ENCODE measurements at regions not wholly inside any gene's neighbourhood (a gene's known extent, or its start where the extent isn't known, plus 50 kb on each side); places are given as distances from the start of the nearest gene placed in this dataset.

DNA sequence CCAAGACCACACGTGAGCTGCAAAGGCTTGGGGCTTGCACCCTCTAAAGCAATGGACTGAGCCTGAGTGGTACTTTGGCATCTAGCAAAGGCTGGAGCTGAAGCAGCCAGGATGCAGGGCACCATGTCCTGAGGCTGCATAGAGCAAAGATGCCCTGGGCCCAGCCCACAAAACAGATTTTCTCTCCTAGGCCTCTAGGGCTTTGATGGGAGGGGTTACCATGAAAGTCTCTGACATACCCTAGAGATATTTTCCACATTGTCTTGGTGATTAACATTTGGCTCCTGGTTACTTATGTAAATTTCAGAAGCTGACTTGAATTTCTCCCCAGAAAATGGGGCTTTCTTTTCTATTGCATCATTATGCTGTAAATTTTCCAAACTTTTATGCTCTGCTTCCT lies 438.3 kb downstream of the SLC16A7 start:
- no peak for FAIRE-seq
- DNase-seq (ENCODE audit: insufficient read length, low spot score) = no peak

DNA sequence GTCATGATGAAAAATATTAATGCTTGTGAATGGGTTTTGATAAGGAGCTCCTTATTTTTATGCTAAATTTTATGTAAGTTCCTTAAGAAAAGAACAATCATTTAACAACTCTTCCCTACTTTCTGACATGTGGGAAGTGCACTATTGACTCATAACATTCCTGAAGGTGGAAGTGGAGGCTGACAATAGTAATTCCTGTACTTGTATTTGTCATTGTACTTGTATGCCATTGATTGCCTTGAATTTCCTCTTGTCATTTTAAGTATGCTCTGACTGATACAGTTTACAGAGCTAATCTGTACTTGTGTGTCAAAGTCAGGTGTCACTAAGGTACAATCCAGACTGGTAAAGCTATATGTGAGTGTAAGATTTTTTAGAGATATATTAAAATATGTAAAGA lies 440.0 kb downstream of the SLC16A7 start:
- no peak for DNase-seq (ENCODE audit: insufficient read length, low spot score)
- no peak for FAIRE-seq

DNA sequence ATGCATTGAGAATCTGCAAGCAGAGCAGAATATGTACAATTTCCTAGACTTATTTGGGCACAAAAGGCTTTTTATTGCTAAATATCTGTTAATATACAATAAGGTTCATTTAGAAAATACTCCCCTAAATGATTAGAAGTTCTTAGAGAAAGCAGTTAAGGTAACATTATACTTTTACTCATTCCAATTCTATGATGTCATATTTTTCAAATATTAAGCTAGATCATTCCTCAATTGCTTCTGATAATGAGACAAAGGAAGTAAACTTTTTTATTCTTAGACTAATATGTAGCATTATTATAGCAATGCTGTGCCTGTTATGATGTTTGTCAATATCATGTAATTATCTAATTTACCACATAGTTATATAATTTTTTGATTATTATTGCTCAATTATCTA lies 447.0 kb downstream of the SLC16A7 start:
- FAIRE-seq (no peak), DNase-seq (ENCODE audit: insufficient read length, low spot score) (no peak)

- FAIRE-seq (no peak), DNase-seq (ENCODE audit: insufficient read length, low spot score) (no peak)
Observed at GRCh38 chr12:60043236-60043635, 447.4 kb downstream of the SLC16A7 start.

DNA sequence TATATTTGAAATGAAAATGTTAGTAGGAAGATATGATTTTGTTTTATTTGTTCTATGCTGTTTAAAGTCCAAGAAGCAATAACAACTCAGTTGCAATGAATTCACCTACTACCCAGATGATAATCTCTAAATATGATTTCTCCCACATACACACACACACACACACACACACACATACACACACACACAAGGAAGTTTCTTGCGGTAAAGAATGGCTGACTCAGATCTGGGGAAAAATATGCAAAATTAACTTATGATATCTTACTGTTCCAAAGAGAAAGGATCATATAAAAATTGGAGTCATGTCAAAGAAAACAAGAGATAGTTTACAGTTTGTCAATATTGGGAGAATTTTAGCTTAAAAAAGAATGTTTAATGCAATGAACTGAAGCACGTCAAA lies 456.7 kb downstream of the SLC16A7 start:
- FAIRE-seq (no peak), DNase-seq (ENCODE audit: insufficient read length, low spot score) (no peak)

GRCh38 chr12:60059180-60059579 lies 463.4 kb downstream of the SLC16A7 start:
- DNase-seq (ENCODE audit: insufficient read length, low spot score) = no peak
- FAIRE-seq = no peak

DNA sequence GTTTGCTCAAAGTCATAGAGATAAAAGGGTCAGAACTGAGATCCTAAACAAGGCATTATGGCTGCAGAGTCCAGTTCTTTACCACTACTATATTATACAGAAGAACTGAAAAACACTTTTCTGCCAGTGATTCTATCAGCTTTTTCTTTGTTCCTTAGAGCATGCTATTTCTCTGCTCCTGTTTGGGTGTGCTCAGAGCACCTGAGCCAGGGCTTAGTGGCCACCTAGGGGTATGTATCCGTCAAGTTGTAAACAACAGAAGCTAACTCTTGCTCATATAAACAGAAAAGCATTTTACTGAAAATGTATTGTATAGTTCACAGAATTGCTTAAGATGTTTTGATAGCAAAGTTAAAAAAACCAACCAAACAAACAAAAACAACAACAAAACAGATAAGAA lies 470.8 kb downstream of the SLC16A7 start:
- FAIRE-seq (no peak), DNase-seq (ENCODE audit: insufficient read length, low spot score) (no peak)

DNA sequence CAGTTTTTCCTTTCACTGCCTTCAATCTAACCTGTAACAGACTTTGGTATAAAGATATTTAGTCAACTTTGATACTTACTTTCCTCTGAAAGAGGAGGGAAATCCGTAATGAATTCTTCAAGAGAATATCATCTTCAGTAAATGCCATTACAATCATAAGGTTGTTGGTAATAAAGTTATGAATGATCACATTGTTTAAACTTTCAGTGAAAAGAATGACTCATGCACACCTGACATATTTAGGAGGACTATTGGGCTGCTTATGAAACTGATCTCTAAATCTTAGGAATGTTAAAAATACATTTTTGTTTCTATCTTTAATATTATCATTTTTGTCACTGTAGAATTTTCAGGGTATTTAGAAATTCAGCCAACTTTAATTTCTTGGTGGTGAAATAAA lies 474.7 kb downstream of the SLC16A7 start:
- no peak for FAIRE-seq
- DNase-seq (ENCODE audit: insufficient read length, low spot score) = no peak

- DNase-seq (ENCODE audit: insufficient read length, low spot score) (no peak), FAIRE-seq (no peak)
Observed at GRCh38 chr12:60071759-60072191, 475.9 kb downstream of the SLC16A7 start.

DNA sequence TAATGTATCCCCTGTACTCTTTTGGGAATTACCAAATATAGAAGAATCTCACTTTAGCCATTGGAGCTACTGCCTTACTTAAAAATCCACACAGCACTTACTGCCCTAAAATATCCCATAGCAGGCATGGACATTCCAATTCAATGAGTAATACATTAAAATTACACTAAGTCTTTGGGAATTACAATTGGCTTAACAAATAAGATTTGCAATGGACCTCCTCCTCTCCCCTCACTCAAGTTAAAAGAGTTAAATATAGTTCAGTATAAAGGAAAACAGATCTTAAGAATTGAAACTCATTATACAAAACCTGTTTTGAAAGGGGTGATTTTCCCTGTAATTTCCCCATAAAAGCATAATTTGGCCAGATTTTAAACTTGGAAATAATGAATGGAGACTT lies 477.1 kb downstream of the SLC16A7 start:
- no peak for DNase-seq (ENCODE audit: insufficient read length, low spot score)
- no peak for FAIRE-seq

DNA sequence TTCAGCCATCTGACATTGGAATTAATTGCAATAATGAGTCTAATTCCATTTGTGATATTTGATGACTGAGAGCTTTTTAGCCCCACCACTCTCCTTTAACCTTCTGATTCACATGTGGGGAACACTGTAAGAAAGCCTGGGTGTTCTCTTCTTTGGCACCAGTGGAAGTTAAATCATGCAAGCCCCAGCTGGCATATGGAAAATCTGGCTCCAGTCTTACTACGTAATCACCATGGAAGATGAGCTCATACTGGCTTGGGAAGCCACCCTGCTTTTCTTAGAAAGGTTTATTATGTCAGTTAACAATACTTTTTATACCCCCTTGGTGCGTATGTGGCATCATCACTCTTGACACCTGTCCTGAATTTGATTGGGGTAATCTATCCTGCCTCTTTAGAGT lies 479.3 kb downstream of the SLC16A7 start:
- no peak for FAIRE-seq
- no peak for DNase-seq (ENCODE audit: insufficient read length, low spot score)

GRCh38 chr12:60078026-60078425 lies 482.2 kb downstream of the SLC16A7 start:
- DNase-seq (ENCODE audit: insufficient read length, low spot score) (no peak), FAIRE-seq (no peak)

DNA sequence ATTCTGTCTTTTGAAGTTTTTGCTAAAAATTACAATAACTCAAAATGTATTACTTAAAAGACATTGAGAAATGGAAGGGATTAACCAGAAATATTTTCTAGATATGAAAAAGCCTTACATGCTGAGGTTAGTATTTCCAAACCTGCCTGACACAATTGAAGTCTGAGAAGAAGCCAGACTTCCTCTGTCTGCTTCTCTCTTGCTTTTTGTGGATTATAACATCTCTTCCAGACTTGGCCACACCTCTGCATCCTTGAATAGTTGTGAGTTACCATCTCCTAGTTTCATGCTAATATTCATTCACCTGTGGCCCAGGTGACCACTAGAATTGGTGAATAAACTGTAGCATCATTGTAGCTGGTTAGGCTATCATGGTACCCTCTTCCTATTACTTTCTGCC lies 497.6 kb downstream of the SLC16A7 start:
- FAIRE-seq (no peak), DNase-seq (ENCODE audit: insufficient read length, low spot score) (no peak)

DNA sequence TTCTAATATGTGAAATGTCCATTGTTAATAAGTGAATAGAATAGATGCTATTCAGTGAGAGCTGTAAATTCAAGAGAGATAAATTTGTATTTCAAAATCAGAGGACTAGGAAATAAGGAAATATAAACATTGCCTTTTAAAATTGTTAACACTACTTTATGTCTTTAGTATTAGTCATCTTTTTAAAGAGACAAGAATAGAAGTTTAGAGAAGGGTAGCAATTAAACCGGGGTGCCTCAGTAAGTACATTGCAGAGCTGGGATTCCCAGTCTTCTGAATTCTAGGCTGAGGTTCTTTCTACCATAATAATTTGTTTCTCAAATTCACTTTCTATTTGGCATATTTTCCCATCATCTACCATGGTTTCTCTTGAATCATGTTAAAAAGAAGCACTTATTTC lies 498.6 kb downstream of the SLC16A7 start:
- DNase-seq (ENCODE audit: insufficient read length, low spot score) = no peak
- no peak for FAIRE-seq

- FAIRE-seq (no peak), DNase-seq (ENCODE audit: insufficient read length, low spot score) (no peak)
Observed at GRCh38 chr12:60096727-60097126, 500.9 kb downstream of the SLC16A7 start.

- FAIRE-seq (no peak), DNase-seq (ENCODE audit: insufficient read length, low spot score) (no peak)
Observed at GRCh38 chr12:60100160-60100559, 504.3 kb downstream of the SLC16A7 start.

DNA sequence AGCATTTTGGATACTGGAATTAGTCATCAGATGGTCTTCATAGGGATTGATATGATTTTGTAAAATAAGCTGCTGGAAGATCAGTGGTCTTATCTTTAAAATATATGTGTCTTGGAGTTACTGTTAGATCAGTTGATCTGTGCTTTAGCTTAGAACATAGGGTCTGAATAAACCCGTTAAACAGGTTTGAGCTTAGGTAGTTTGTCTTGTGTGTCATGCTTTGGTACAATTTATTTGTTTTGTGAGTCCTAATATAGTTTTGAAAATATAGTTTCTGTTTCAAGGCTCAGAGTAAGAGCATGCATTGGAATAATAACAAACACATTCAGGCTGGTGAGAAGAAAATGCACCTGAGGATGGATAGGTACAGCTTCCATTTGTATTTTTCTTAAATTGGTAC lies 505.0 kb downstream of the SLC16A7 start:
- DNase-seq (ENCODE audit: insufficient read length, low spot score) = no peak

DNA sequence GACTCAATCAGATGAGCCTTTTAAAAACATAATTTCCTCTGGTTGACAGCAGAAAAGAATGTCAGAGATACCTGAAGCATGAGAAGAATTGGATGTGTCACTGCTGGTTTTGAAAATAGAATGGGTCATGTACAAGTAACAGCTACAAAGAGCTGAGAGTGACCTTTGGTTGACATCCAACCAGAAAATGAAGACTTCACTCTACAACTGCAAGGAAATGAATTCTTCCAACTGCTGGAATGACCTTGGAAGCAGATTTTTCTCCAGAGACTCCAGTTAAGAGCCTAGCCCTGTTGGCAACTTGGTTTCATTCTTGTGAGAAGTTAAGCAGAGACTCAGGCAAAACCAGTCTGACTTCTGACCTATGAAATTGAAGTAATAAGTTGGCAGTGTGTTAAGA lies 505.9 kb downstream of the SLC16A7 start:
- DNase-seq (ENCODE audit: insufficient read length, low spot score) (no peak), FAIRE-seq (no peak)

More for the DNA sequence above, 505.0 kb downstream of the SLC16A7 start:
- FAIRE-seq = no peak

- DNase-seq (ENCODE audit: insufficient read length, low spot score) (no peak), FAIRE-seq (no peak)
Observed at GRCh38 chr12:60106214-60106613, 510.4 kb downstream of the SLC16A7 start.

DNA sequence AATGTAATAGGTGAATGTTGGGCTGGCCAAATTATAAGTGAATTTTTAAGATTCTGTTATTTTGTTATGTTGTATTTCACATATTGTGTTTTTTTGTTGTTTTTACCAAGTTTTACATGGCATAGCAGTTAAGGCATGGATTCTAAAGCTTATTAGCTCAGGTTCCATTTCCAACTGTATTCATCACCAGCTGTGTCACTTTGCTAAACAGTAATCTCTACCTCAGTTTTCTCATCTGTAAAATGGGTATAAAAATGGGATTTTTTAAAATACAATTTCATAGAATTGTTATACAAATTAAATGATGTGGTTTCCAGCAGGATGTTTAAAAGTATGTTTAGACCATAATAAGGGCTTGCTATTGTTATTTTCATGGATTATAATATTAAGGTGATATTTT lies 512.2 kb downstream of the SLC16A7 start:
- FAIRE-seq = no peak
- DNase-seq (ENCODE audit: insufficient read length, low spot score) = no peak

DNA sequence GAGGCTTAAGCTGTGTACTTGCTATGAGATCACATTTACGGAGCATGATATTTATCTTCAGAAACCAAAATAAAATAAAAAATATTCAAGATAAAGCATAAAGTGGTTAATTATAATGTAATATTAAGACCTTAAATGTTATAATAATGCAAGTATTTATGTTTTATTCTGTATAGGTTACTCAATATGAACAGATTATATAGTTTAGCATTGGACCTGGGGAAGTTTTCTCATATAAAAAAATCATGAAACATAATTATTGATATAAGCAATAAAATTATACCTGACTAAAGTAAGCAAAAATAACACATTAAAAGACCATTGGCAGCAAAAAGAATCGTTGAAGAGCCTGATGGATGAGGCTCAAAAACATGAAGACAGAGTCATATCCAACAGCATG lies 516.2 kb downstream of the SLC16A7 start:
- no peak for FAIRE-seq
- DNase-seq (ENCODE audit: insufficient read length, low spot score) = no peak

DNA sequence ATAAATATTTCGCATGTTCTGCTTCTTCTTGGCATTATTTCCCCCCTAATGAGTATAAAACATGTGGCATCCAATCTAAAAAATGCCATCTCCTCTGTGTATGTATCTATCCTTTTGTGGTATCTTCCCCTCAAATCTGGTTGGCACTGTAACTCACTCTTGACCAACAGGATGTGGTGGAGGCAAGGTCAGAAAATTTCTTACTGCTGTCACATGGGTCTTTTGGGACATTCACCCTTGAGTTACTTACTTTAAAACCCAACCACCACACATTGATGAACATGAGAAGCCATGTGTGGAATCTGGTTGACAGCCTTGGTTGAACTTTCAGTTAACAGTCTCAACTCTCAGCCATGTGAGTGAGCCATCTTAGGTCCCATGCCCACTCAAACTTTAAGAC lies 516.9 kb downstream of the SLC16A7 start:
- no peak for FAIRE-seq
- no peak for DNase-seq (ENCODE audit: insufficient read length, low spot score)

DNA sequence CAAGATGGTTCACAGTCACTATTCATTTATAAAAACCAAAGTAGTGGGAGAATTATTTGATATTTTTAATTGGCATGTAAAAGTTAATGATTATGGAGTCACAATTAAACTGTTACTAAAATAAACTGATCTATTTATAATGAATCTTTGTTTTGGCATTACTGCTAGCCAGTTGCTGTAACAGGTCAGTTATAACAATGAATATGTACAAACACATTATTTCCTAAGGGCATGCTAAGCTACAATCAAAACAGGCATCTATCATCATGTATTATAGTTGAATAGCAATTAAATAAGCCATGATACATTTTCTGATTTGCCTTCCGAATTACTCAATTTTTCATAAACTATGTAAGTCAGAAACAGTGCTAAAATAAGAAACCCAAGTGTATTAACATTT lies 518.3 kb downstream of the SLC16A7 start:
- no peak for DNase-seq (ENCODE audit: insufficient read length, low spot score)
- FAIRE-seq = no peak

DNA sequence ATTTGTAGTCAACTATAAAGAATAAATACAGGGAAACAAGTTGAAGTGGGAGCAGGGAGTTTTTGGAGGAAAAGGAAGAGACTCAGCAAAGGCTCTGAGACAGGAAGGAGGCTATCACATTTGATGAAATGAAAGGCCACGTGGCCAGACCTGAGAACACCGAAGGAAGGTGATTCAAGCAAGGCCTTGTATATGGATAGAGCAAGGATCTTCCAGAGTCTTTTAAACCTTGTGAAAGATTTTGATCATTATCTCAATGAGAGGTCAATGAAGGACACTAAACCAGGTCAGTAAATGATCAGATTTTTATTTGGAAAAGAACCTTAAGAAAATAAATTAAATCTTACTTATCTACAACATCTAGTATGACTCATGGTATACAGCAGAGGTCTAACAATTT lies 523.5 kb downstream of the SLC16A7 start:
- FAIRE-seq = no peak
- DNase-seq (ENCODE audit: insufficient read length, low spot score) = no peak
